SK-N-SH (cell line): ENCODE measurements at regions not wholly inside any gene's neighbourhood (a gene's known extent, or its start where the extent isn't known, plus 50 kb on each side); places are given as distances from the start of the nearest gene placed in this dataset.

ENCODE experiments used
- CTCF ChIA-PET: fragments of 300-600, 350-600 bp; formaldehyde crosslinking; extraction: SDS; loops from one replicate; lab custom pipeline; 2021; lab: Yijun Ruan, JAX
- POLR2A ChIA-PET: fragments of 350-600 bp; sonication (Branson Sonifier 250); formaldehyde crosslinking; extraction: SDS; loops from one replicate; lab custom pipeline; 2020; ENCODE audit warnings: antibody characterized with exemption, inconsistent platforms; lab: Yijun Ruan, JAX
- DNase-seq: peaks from one replicate; pipeline ENCODE4 v3.0.0; 2012
- H2AFZ ChIP-seq: fragments of 200-600 bp; sonication (generic); 2 replicates; pipeline ENCODE4 v1.8.1; 2016; ENCODE audit warnings: antibody characterized with exemption, mild to moderate bottlenecking, low read depth
- H3F3A ChIP-seq: fragments of 200-600 bp; sonication (generic); replicated peaks from 2 replicates; pipeline ENCODE3; 2016; ENCODE audit warnings: antibody characterized with exemption, mild to moderate bottlenecking; ENCODE audit not compliant: insufficient read depth
- H3K27ac ChIP-seq, 2 experiments: fragments of 200-500 bp in 1 of 2; fragments of 200-600 bp in 1 of 2; sonication (Bioruptor generic) in 1 of 2; sonication (generic), shearing (Covaris generic) in 1 of 2; 2 replicates each; pipeline versions ENCODE4 v1.5.1 to v1.6.1; 2014 to 2016; ENCODE audit warnings: low read depth in 2 of 2, inconsistent platforms in 1 of 2, low read length in 1 of 2, mild to moderate bottlenecking in 1 of 2, mixed read lengths in 1 of 2
- H3K27me3 ChIP-seq: fragments of 200-600 bp; sonication (generic), shearing (Covaris generic); 2 replicates; pipeline ENCODE4 v1.6.1; 2016; ENCODE audit warnings: mixed run types; ENCODE audit not compliant: insufficient read depth
- H3K36me3 ChIP-seq, 2 experiments: fragments of 200-500 bp in 1 of 2; fragments of 200-600 bp in 1 of 2; sonication (Bioruptor generic) in 1 of 2; sonication (generic) in 1 of 2; replicated peaks in 1 of 2; 2 replicates each; pipeline versions ENCODE3 to v1.5.1; 2014 to 2016; ENCODE audit warnings: low read length in 1 of 2, mild to moderate bottlenecking in 1 of 2; ENCODE audit not compliant: insufficient read depth in 2 of 2, control insufficient read depth in 1 of 2
- H3K4me1 ChIP-seq, 2 experiments: fragments of 200-500 bp in 1 of 2; fragments of 200-600 bp in 1 of 2; sonication (Bioruptor generic) in 1 of 2; sonication (generic), shearing (Covaris generic) in 1 of 2; 2 replicates each; pipeline versions ENCODE4 v1.5.1 to v1.6.1; 2014 to 2016; ENCODE audit warnings: low read depth in 1 of 2, low read length in 1 of 2, mixed run types in 1 of 2; ENCODE audit not compliant: insufficient read depth in 2 of 2, control insufficient read depth in 1 of 2
- H3K4me2 ChIP-seq: fragments of 200-600 bp; sonication (generic), shearing (Covaris generic); 2 replicates; pipeline ENCODE4 v1.6.1; 2017; ENCODE audit warnings: mixed run types
- H3K4me3 ChIP-seq, 2 experiments: fragments of 200-500 bp in 1 of 2; fragments of 200-600 bp in 1 of 2; sonication (Bioruptor generic) in 1 of 2; sonication (generic), shearing (Covaris generic) in 1 of 2; 2 replicates each; pipeline versions ENCODE4 v1.5.1 to v1.8.1; 2014 to 2016; ENCODE audit warnings: low read depth in 2 of 2, inconsistent platforms in 1 of 2, low read length in 1 of 2, mild to moderate bottlenecking in 1 of 2, mixed read lengths in 1 of 2, moderate library complexity in 1 of 2
- H3K79me2 ChIP-seq: fragments of 200-600 bp; sonication (generic); 2 replicates; pipeline ENCODE4 v1.8.1; 2017; ENCODE audit warnings: mild to moderate bottlenecking; ENCODE audit not compliant: insufficient read depth
- H3K9ac ChIP-seq: fragments of 200-600 bp; sonication (generic); 2 replicates; pipeline ENCODE4 v1.6.1; 2017; ENCODE audit warnings: mixed run types
- H3K9me2 ChIP-seq: fragments of 200-600 bp; sonication (generic); 2 replicates; pipeline ENCODE4 v1.6.1; 2017; ENCODE audit warnings: mixed run types
- H3K9me3 ChIP-seq: fragments of 200-600 bp; sonication (generic); 2 replicates; pipeline ENCODE4 v1.6.1; 2017; ENCODE audit warnings: mixed run types, mild to moderate bottlenecking, moderate library complexity
- H4K20me1 ChIP-seq: fragments of 200-600 bp; sonication (generic); 2 replicates; pipeline ENCODE4 v1.6.1; 2017; ENCODE audit warnings: mild to moderate bottlenecking, mixed run types; ENCODE audit not compliant: insufficient read depth
- CHD2 ChIP-seq: fragments of 150-350 bp; IDR thresholded peaks from 2 replicates; pipeline ENCODE4 v1.6.1; 2018; ENCODE audit warnings: low read length; ENCODE audit not compliant: partially characterized antibody
- ELF1 ChIP-seq: IDR thresholded peaks from 2 replicates; pipeline ENCODE4 v1.4.0; 2012
- EZH2phosphoT487 ChIP-seq: fragments of 200-600 bp; sonication (generic); IDR thresholded peaks from 2 replicates; pipeline ENCODE4 v1.6.1; 2017; ENCODE audit warnings: low read depth, mixed run types, mild to moderate bottlenecking, antibody characterized with exemption, moderate library complexity, borderline replicate concordance
- FOXM1 ChIP-seq: IDR thresholded peaks from 2 replicates; pipeline ENCODE4 v1.4.0; 2012; ENCODE audit warnings: low read depth, mild to moderate bottlenecking
- GATA2 ChIP-seq: sonication (generic); formaldehyde crosslinking; IDR thresholded peaks from 2 replicates; pipeline ENCODE4 v1.5.0; 2020; ENCODE audit warnings: mild to moderate bottlenecking, missing genetic modification reagents
- JUND ChIP-seq: IDR thresholded peaks from 2 replicates; pipeline ENCODE4 v1.4.0; 2012
- MXI1 ChIP-seq: IDR thresholded peaks from 2 replicates; pipeline ENCODE4 v1.6.1; 2012; ENCODE audit warnings: mild to moderate bottlenecking, low read depth, low read length, improper control_type of control experiment
- NRF1 ChIP-seq: IDR thresholded peaks from 2 replicates; pipeline ENCODE4 v1.6.1; 2012; ENCODE audit warnings: low read depth, mild to moderate bottlenecking, low read length
- RAD21 ChIP-seq: IDR thresholded peaks from 2 replicates; pipeline ENCODE4 v1.6.1; 2012; ENCODE audit warnings: mild to moderate bottlenecking, low read length
- RCOR1 ChIP-seq: fragments of 150-350 bp; IDR thresholded peaks from 2 replicates; pipeline ENCODE4 v1.6.1; 2017; ENCODE audit warnings: antibody characterized with exemption, low read length
- RXRA ChIP-seq: IDR thresholded peaks from 2 replicates; pipeline ENCODE4 v1.4.0; 2012; ENCODE audit warnings: low read depth, mild to moderate bottlenecking, borderline replicate concordance
- SIN3A ChIP-seq: IDR thresholded peaks from 2 replicates; pipeline ENCODE4 v1.6.1; 2012; ENCODE audit warnings: low read depth, mild to moderate bottlenecking, low read length, moderate library complexity, borderline replicate concordance
- SMC3 ChIP-seq: IDR thresholded peaks from 2 replicates; pipeline ENCODE4 v1.6.1; 2012; ENCODE audit warnings: low read depth, low read length, improper control_type of control experiment
- TEAD4 ChIP-seq: IDR thresholded peaks from 2 replicates; pipeline ENCODE4 v1.4.0; 2012; ENCODE audit warnings: mild to moderate bottlenecking, borderline replicate concordance; ENCODE audit not compliant: insufficient read depth
- WGBS: methylation state at CpG from one replicate; pipeline ENCODE4 v1.1.6; 2017; ENCODE audit warnings: low lambda C conversion rate; 5-methylcytosine and 5-hydroxymethylcytosine counted together
- TF ChIP-seq, protein P1 (sequence below): IDR thresholded peaks from 2 replicates; pipeline ENCODE4 v1.4.0; 2012; ENCODE audit warnings: low read depth, borderline replicate concordance
- TF ChIP-seq, protein P2 (sequence below): IDR thresholded peaks from 2 replicates; pipeline ENCODE4 v1.4.0; 2012; ENCODE audit warnings: low read depth, borderline replicate concordance
- TF ChIP-seq, protein P3 (sequence below): IDR thresholded peaks from 2 replicates; pipeline ENCODE4; 2012
- TF ChIP-seq, protein P4 (sequence below): fragments of 200-600 bp; sonication (generic); IDR thresholded peaks from 2 replicates; pipeline ENCODE4 v1.6.1; 2017; ENCODE audit warnings: antibody characterized with exemption, mild to moderate bottlenecking, moderate library complexity
- TF ChIP-seq, protein P5 (sequence below): IDR thresholded peaks from 2 replicates; pipeline ENCODE4 v1.6.1; 2012; ENCODE audit warnings: mild to moderate bottlenecking, low read depth, low read length, moderate library complexity
- TF ChIP-seq, protein P6 (sequence below): IDR thresholded peaks from 2 replicates; pipeline ENCODE4 v1.4.0; 2012; ENCODE audit warnings: low read depth

DNA sequence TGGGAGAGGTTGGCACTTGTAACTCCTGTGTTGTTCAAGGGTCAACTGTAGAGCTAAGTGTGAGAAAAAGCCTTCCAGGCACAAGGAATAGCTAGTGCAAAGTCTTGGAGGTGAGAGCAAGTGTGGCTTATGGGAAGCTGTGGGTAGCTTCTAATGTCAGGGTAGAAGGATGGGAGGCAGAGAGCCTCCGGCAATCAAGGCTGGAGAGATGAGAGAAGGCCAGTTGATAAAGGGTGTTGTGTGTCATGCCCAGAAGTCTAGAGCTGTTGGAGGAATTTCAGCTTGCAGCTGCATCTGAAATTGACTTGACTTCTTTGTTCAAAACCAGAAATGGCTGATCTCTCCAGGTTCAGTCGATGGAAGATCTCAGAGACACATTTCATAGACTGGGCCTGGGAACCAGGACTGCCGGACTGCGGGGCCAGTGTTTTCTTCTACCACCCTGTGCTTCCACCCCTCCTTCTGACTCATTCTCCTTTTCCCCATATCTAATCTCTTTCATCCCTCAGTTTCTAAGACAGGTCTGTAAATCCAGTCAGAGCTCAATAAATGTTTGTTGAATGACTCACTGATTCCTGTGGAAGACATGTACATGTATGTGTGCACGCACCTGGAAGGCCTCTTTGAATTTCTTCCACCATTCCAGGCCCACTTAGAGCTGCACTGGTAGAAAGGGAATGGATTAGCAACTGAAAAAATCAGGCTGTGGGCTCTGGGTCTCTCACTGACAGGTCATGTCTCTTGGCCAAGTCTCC lies 67.8 kb upstream of the KLF4 start:
- H4K20me1 ChIP-seq = no peaks in the 10 kb centered on the region
- ChIA-PET POLR2A (no interaction called here), CTCF (no interaction called here)
- no peak overlapping the region for H3K9ac ChIP-seq
- H3K4me3 ChIP-seq = no peak overlapping the region
- H2AFZ ChIP-seq = no peak overlapping the region
- no peak overlapping the region for H3K4me2 ChIP-seq
- H3K36me3 ChIP-seq = no peaks in the 10 kb centered on the region
- no peaks in the 10 kb centered on the region for H3F3A ChIP-seq
- no peak overlapping the region for H3K27ac ChIP-seq
- TF ChIP-seq EZH2phosphoT487 (no peak), FOXM1 (no peak), SIN3A (no peak), RCOR1 (no peak), TEAD4 (no peak), RAD21 (no peak), ELF1 (no peak), RXRA (no peak), GATA2 (no peak), NRF1 (no peak), MXI1 (no peak), JUND (no peak), SMC3 (no peak), CHD2 (no peak)
- TF ChIP-seq, protein P1, sequence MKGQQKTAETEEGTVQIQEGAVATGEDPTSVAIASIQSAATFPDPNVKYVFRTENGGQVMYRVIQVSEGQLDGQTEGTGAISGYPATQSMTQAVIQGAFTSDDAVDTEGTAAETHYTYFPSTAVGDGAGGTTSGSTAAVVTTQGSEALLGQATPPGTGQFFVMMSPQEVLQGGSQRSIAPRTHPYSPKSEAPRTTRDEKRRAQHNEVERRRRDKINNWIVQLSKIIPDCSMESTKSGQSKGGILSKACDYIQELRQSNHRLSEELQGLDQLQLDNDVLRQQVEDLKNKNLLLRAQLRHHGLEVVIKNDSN = no peak
- TF ChIP-seq, protein P2, sequence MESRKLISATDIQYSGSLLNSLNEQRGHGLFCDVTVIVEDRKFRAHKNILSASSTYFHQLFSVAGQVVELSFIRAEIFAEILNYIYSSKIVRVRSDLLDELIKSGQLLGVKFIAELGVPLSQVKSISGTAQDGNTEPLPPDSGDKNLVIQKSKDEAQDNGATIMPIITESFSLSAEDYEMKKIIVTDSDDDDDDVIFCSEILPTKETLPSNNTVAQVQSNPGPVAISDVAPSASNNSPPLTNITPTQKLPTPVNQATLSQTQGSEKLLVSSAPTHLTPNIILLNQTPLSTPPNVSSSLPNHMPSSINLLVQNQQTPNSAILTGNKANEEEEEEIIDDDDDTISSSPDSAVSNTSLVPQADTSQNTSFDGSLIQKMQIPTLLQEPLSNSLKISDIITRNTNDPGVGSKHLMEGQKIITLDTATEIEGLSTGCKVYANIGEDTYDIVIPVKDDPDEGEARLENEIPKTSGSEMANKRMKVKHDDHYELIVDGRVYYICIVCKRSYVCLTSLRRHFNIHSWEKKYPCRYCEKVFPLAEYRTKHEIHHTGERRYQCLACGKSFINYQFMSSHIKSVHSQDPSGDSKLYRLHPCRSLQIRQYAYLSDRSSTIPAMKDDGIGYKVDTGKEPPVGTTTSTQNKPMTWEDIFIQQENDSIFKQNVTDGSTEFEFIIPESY = no peak
- TF ChIP-seq, protein P3, sequence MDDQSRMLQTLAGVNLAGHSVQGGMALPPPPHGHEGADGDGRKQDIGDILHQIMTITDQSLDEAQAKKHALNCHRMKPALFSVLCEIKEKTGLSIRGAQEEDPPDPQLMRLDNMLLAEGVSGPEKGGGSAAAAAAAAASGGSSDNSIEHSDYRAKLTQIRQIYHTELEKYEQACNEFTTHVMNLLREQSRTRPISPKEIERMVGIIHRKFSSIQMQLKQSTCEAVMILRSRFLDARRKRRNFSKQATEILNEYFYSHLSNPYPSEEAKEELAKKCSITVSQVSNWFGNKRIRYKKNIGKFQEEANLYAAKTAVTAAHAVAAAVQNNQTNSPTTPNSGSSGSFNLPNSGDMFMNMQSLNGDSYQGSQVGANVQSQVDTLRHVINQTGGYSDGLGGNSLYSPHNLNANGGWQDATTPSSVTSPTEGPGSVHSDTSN = no peak
- TF ChIP-seq, protein P4, sequence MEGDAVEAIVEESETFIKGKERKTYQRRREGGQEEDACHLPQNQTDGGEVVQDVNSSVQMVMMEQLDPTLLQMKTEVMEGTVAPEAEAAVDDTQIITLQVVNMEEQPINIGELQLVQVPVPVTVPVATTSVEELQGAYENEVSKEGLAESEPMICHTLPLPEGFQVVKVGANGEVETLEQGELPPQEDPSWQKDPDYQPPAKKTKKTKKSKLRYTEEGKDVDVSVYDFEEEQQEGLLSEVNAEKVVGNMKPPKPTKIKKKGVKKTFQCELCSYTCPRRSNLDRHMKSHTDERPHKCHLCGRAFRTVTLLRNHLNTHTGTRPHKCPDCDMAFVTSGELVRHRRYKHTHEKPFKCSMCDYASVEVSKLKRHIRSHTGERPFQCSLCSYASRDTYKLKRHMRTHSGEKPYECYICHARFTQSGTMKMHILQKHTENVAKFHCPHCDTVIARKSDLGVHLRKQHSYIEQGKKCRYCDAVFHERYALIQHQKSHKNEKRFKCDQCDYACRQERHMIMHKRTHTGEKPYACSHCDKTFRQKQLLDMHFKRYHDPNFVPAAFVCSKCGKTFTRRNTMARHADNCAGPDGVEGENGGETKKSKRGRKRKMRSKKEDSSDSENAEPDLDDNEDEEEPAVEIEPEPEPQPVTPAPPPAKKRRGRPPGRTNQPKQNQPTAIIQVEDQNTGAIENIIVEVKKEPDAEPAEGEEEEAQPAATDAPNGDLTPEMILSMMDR = no peak
- TF ChIP-seq, protein P5, sequence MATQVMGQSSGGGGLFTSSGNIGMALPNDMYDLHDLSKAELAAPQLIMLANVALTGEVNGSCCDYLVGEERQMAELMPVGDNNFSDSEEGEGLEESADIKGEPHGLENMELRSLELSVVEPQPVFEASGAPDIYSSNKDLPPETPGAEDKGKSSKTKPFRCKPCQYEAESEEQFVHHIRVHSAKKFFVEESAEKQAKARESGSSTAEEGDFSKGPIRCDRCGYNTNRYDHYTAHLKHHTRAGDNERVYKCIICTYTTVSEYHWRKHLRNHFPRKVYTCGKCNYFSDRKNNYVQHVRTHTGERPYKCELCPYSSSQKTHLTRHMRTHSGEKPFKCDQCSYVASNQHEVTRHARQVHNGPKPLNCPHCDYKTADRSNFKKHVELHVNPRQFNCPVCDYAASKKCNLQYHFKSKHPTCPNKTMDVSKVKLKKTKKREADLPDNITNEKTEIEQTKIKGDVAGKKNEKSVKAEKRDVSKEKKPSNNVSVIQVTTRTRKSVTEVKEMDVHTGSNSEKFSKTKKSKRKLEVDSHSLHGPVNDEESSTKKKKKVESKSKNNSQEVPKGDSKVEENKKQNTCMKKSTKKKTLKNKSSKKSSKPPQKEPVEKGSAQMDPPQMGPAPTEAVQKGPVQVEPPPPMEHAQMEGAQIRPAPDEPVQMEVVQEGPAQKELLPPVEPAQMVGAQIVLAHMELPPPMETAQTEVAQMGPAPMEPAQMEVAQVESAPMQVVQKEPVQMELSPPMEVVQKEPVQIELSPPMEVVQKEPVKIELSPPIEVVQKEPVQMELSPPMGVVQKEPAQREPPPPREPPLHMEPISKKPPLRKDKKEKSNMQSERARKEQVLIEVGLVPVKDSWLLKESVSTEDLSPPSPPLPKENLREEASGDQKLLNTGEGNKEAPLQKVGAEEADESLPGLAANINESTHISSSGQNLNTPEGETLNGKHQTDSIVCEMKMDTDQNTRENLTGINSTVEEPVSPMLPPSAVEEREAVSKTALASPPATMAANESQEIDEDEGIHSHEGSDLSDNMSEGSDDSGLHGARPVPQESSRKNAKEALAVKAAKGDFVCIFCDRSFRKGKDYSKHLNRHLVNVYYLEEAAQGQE = no peak
- TF ChIP-seq, protein P6, sequence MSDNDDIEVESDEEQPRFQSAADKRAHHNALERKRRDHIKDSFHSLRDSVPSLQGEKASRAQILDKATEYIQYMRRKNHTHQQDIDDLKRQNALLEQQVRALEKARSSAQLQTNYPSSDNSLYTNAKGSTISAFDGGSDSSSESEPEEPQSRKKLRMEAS = no peak
- H3K27me3 ChIP-seq = peaks cover 18% of the 10 kb centered on the region
- H3K9me2 ChIP-seq = no peaks in the 10 kb centered on the region
- H3K79me2 ChIP-seq = no peaks in the 10 kb centered on the region
- DNase-seq = no peak
- WGBS = 38% methylated on average over 5 of the region's 5 CpGs
- H3K9me3 ChIP-seq = no peaks in the 10 kb centered on the region
- H3K4me1 ChIP-seq = no peaks in the 10 kb centered on the region
